Progenitor cell of endocrine pancreas (in vitro differentiated cells): ENCODE measurements at regions not wholly inside any gene's neighbourhood (a gene's known extent, or its start where the extent isn't known, plus 50 kb on each side); places are given as distances from the start of the nearest gene placed in this dataset.

Source experiments
- DNase-seq: peaks from one replicate; pipeline ENCODE4 v3.0.0; 2021; ENCODE audit warnings: low spot score; ENCODE audit not compliant: unreplicated experiment
- H3K27ac Mint-ChIP-seq: 2 replicates; pipeline ENCODE4 v1.8.0; 2021; ENCODE audit warnings: mild to moderate bottlenecking, moderate library complexity, mixed read lengths
- H3K27me3 Mint-ChIP-seq: 2 replicates; pipeline ENCODE4 v1.8.0; 2021; ENCODE audit warnings: mixed read lengths
- H3K36me3 Mint-ChIP-seq: 2 replicates; pipeline ENCODE4 v1.8.0; 2022; ENCODE audit warnings: mixed read lengths; ENCODE audit not compliant: insufficient read depth
- H3K4me1 Mint-ChIP-seq: 2 replicates; pipeline ENCODE4 v1.8.0; 2021; ENCODE audit warnings: low read depth, mixed read lengths
- H3K4me3 Mint-ChIP-seq: 2 replicates; pipeline ENCODE4 v1.8.0; 2021; ENCODE audit warnings: low read depth, mild to moderate bottlenecking, moderate library complexity, mixed read lengths
- H3K9me3 Mint-ChIP-seq: 2 replicates; pipeline ENCODE4 v1.8.0; 2021; ENCODE audit warnings: low read depth, mixed read lengths
- TF ChIP-seq, protein P1 (sequence below): fragments of 200-600 bp; sonication (generic); IDR thresholded peaks from one replicate; pipeline ENCODE4 v1.5.0; 2021; ENCODE audit warnings: antibody characterized with exemption, mild to moderate bottlenecking; ENCODE audit not compliant: unreplicated experiment

DNA sequence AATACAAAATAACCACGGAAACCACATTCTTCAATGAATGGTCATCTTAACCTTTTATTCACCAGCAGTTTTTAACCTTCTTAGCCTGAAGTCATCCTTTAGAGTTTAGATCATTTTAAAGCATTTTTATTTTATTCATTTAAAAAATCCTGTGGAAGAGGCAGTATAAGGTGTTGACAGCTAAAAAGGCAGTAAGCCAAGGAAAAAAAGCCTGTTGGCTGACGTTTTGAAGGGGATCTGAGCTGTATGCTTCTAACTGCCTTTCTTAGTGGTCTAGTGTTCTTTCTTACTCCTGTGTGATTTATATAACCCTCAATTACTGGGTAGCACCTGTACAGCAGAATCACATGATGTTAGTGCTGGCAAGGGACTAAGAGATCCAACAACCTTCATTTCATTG lies 438.3 kb upstream of the SEL1L start:
- Mint-ChIP-seq H3K9me3 (peaks cover 16% of the 10 kb centered on the region), H3K27ac (no peak overlapping the region), H3K4me3 (no peak overlapping the region), H3K36me3 (no peaks in the 10 kb centered on the region), H3K4me1 (no peaks in the 10 kb centered on the region), H3K27me3 (no peaks in the 10 kb centered on the region)
- TF ChIP-seq, protein P1, sequence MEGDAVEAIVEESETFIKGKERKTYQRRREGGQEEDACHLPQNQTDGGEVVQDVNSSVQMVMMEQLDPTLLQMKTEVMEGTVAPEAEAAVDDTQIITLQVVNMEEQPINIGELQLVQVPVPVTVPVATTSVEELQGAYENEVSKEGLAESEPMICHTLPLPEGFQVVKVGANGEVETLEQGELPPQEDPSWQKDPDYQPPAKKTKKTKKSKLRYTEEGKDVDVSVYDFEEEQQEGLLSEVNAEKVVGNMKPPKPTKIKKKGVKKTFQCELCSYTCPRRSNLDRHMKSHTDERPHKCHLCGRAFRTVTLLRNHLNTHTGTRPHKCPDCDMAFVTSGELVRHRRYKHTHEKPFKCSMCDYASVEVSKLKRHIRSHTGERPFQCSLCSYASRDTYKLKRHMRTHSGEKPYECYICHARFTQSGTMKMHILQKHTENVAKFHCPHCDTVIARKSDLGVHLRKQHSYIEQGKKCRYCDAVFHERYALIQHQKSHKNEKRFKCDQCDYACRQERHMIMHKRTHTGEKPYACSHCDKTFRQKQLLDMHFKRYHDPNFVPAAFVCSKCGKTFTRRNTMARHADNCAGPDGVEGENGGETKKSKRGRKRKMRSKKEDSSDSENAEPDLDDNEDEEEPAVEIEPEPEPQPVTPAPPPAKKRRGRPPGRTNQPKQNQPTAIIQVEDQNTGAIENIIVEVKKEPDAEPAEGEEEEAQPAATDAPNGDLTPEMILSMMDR: no peak
- DNase-seq: no peak

GRCh38 chr14:81972601-81973000 lies 438.9 kb upstream of the SEL1L start:
- Mint-ChIP-seq H3K36me3 (no peaks in the 10 kb centered on the region), H3K4me3 (no peak overlapping the region)

DNA sequence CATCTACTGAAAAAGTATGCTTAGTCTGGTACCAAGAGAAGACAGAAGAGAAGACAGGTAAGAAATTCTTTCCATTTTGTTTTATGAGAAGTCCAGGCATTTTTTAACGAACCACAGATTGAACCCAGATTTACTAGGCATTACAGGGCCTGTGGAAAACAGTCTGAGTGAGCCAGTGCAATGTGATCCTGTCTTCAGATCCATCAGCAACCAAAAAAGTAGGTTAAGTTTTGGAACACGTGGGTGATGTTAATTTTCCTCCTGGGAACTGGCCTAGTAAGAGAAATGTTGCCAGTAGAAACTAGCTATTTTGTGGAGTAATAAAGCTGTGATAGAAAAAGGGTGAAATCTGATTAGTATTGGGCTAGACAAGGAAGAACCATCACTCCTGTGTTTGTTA lies 440.9 kb upstream of the SEL1L start:
- H3K4me3 Mint-ChIP-seq: no peak overlapping the region
- no peaks in the 10 kb centered on the region for H3K36me3 Mint-ChIP-seq
- H3K27ac Mint-ChIP-seq: no peak overlapping the region
- no peak for DNase-seq
- TF ChIP-seq, protein P1: no peak
- no peaks in the 10 kb centered on the region for H3K27me3 Mint-ChIP-seq
- H3K4me1 Mint-ChIP-seq: no peaks in the 10 kb centered on the region
- H3K9me3 Mint-ChIP-seq: peaks cover 1% of the 10 kb centered on the region

More at GRCh38 chr14:81972601-81973000, 438.9 kb upstream of the SEL1L start:
- Mint-ChIP-seq H3K27me3 (no peaks in the 10 kb centered on the region), H3K27ac (no peak overlapping the region), H3K9me3 (peaks cover 10% of the 10 kb centered on the region), H3K4me1 (no peaks in the 10 kb centered on the region)
- no peak for DNase-seq
- TF ChIP-seq, protein P1: no peak

- TF ChIP-seq, protein P1: no peak
- H3K9me3 Mint-ChIP-seq: no peaks in the 10 kb centered on the region
- DNase-seq: no peak
- no peak overlapping the region for H3K27ac Mint-ChIP-seq
- no peaks in the 10 kb centered on the region for H3K36me3 Mint-ChIP-seq
- peaks cover 8% of the 10 kb centered on the region for H3K4me1 Mint-ChIP-seq
- no peak overlapping the region for H3K4me3 Mint-ChIP-seq
- no peaks in the 10 kb centered on the region for H3K27me3 Mint-ChIP-seq
Observed at GRCh38 chr14:81980601-81981306, 447.1 kb upstream of the SEL1L start.

- Mint-ChIP-seq H3K27ac (no peak overlapping the region), H3K4me1 (peaks cover 8% of the 10 kb centered on the region), H3K4me3 (no peak overlapping the region), H3K27me3 (no peaks in the 10 kb centered on the region), H3K36me3 (no peaks in the 10 kb centered on the region), H3K9me3 (no peaks in the 10 kb centered on the region)
- no peak for DNase-seq
- TF ChIP-seq, protein P1: no peak
Observed at GRCh38 chr14:81981307-81981675, 447.6 kb upstream of the SEL1L start.
